Neural progenitor cell (in vitro differentiated cells): ENCODE measurements at regions not wholly inside any gene's neighbourhood (a gene's known extent, or its start where the extent isn't known, plus 50 kb on each side); places are given as distances from the start of the nearest gene placed in this dataset.

ENCODE experiments used
- DNase-seq: peaks from one replicate; pipeline ENCODE4 v3.0.0-alpha.2; 2016; ENCODE audit warnings: low spot score
- H2AFZ ChIP-seq: fragments of 200-600 bp; sonication (generic); replicated peaks from 2 replicates; pipeline ENCODE4 v1.6.1; 2016; ENCODE audit warnings: antibody characterized with exemption
- H3F3A ChIP-seq: fragments of 200-600 bp; sonication (generic); 2 replicates; pipeline ENCODE4 v1.6.1; 2016; ENCODE audit warnings: antibody characterized with exemption, low read depth
- H3K27ac ChIP-seq: fragments of 200-600 bp; sonication (generic); 2 replicates; pipeline ENCODE4 v1.5.1; 2016; ENCODE audit warnings: mild to moderate bottlenecking
- H3K27me3 ChIP-seq: fragments of 200-600 bp; sonication (generic); 2 replicates; pipeline ENCODE4 v1.6.1; 2016; ENCODE audit warnings: mild to moderate bottlenecking, moderate library complexity
- H3K36me3 ChIP-seq: fragments of 200-600 bp; sonication (generic); 2 replicates; pipeline ENCODE4 v1.5.1; 2016
- H3K4me1 ChIP-seq: fragments of 200-600 bp; sonication (generic); 2 replicates; pipeline ENCODE4 v1.6.1; 2016; ENCODE audit warnings: mixed run types
- H3K4me2 ChIP-seq: fragments of 200-600 bp; sonication (generic); 2 replicates; pipeline ENCODE4 v1.6.1; 2016
- H3K4me3 ChIP-seq: fragments of 200-600 bp; sonication (generic); 2 replicates; pipeline ENCODE4 v1.5.1; 2016
- H3K79me2 ChIP-seq: fragments of 200-600 bp; sonication (generic); 2 replicates; pipeline ENCODE4 v1.6.1; 2016; ENCODE audit warnings: low read depth
- H3K9ac ChIP-seq: fragments of 200-600 bp; sonication (generic); 2 replicates; pipeline ENCODE4 v1.6.1; 2016
- H3K9me3 ChIP-seq: fragments of 200-600 bp; sonication (generic); 2 replicates; pipeline ENCODE4 v1.5.1; 2016; ENCODE audit warnings: low read depth
- H4K20me1 ChIP-seq: fragments of 200-600 bp; sonication (generic); 2 replicates; pipeline ENCODE4 v1.6.1; 2016; ENCODE audit warnings: low read depth
- H3K27ac Mint-ChIP-seq: 3 replicates; pipeline ENCODE4 v1.8.0; 2021; ENCODE audit warnings: mixed read lengths
- H3K27me3 Mint-ChIP-seq: 2 replicates; pipeline ENCODE4 v1.8.0; 2022; ENCODE audit warnings: low read depth, mild to moderate bottlenecking, inconsistent platforms, moderate library complexity, mixed read lengths; ENCODE audit not compliant: insufficient read depth
- H3K36me3 Mint-ChIP-seq: 3 replicates; pipeline ENCODE4 v1.8.0; 2021; ENCODE audit warnings: mixed read lengths
- H3K4me1 Mint-ChIP-seq: 3 replicates; pipeline ENCODE4 v1.8.0; 2021; ENCODE audit warnings: mixed read lengths
- H3K4me3 Mint-ChIP-seq: 3 replicates; pipeline ENCODE4 v1.8.0; 2021; ENCODE audit warnings: mild to moderate bottlenecking, moderate library complexity, mixed read lengths
- H3K9me3 Mint-ChIP-seq: 3 replicates; pipeline ENCODE4 v1.8.0; 2020; ENCODE audit warnings: mixed read lengths
- EZH2 ChIP-seq: fragments of 200-600 bp; sonication (generic); IDR thresholded peaks from 2 replicates; pipeline ENCODE4 v1.6.1; 2017; ENCODE audit warnings: antibody characterized with exemption, mild to moderate bottlenecking, moderate library complexity
- EZH2phosphoT487 ChIP-seq: fragments of 200-600 bp; sonication (generic); IDR thresholded peaks from 2 replicates; pipeline ENCODE4 v1.6.1; 2017; ENCODE audit warnings: antibody characterized with exemption
- TF ChIP-seq, protein P1 (sequence below): fragments of 200-600 bp; sonication (generic); IDR thresholded peaks from 2 replicates; pipeline ENCODE4 v1.5.1; 2017; ENCODE audit warnings: antibody characterized with exemption, mild to moderate bottlenecking

DNA sequence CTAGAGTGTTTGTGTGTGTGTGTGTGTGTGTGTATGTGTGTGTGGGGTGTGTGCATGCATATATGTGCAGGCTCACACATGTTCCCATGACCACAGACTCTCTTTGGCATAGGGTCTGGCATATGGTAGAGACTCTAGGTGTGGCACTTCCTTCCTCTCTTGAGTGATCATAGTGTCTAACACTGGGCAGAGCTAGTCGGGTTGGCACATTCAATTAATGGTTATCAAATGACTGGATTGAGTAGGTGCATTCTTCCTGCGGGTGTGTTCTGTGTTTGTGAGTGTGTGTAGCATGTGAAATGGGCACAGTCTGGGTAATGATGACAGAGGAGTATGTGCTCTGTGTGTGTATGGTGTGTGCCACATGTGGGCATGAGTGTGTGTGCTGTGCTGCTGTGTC, 106.5 kb downstream of the EFNB1 start:
- Mint-ChIP-seq H3K9me3 (no peaks in the 10 kb centered on the region), H3K4me1 (peaks cover 31% of the 10 kb centered on the region), H3K4me3 (no peak overlapping the region), H3K27me3 (no peaks in the 10 kb centered on the region), H3K36me3 (no peaks in the 10 kb centered on the region), H3K27ac (no peak overlapping the region)
- no peak overlapping the region for H3K9ac ChIP-seq
- DNase-seq = no peak
- no peaks in the 10 kb centered on the region for H3K4me1 ChIP-seq
- no peaks in the 10 kb centered on the region for H4K20me1 ChIP-seq
- TF ChIP-seq EZH2 (no peak), EZH2phosphoT487 (no peak)
- TF ChIP-seq, protein P1, sequence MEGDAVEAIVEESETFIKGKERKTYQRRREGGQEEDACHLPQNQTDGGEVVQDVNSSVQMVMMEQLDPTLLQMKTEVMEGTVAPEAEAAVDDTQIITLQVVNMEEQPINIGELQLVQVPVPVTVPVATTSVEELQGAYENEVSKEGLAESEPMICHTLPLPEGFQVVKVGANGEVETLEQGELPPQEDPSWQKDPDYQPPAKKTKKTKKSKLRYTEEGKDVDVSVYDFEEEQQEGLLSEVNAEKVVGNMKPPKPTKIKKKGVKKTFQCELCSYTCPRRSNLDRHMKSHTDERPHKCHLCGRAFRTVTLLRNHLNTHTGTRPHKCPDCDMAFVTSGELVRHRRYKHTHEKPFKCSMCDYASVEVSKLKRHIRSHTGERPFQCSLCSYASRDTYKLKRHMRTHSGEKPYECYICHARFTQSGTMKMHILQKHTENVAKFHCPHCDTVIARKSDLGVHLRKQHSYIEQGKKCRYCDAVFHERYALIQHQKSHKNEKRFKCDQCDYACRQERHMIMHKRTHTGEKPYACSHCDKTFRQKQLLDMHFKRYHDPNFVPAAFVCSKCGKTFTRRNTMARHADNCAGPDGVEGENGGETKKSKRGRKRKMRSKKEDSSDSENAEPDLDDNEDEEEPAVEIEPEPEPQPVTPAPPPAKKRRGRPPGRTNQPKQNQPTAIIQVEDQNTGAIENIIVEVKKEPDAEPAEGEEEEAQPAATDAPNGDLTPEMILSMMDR = no peak
- no peaks in the 10 kb centered on the region for H3K27me3 ChIP-seq
- H2AFZ ChIP-seq = no peak overlapping the region
- H3K36me3 ChIP-seq = no peaks in the 10 kb centered on the region
- no peaks in the 10 kb centered on the region for H3F3A ChIP-seq
- no peaks in the 10 kb centered on the region for H3K9me3 ChIP-seq
- no peak overlapping the region for H3K27ac ChIP-seq
- no peak overlapping the region for H3K4me2 ChIP-seq
- H3K79me2 ChIP-seq = no peaks in the 10 kb centered on the region
- H3K4me3 ChIP-seq = no peak overlapping the region

DNA sequence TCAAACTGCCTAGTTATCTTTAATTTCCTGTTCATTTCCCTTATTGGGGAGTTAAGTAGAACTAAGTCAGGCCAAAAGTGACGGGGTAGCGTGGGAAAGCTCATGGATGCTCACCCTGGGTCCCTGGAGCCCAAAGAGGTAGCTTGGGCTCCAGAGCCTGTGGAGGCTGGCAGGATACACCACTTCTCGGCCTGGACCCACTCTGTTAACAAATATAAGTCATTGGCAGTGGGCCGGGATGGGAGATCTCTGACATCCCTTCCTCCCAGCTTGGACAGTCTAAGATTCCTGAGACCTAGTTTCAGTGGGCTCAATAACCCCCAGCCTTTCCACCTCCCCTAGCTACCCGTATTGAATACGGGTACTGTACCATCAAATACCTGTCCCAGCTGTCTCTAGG, 106.1 kb downstream of the EFNB1 start:
- no peak overlapping the region for H3K4me2 ChIP-seq
- H3K9ac ChIP-seq = no peak overlapping the region
- no peaks in the 10 kb centered on the region for H3F3A ChIP-seq
- Mint-ChIP-seq H3K4me3 (no peak overlapping the region), H3K4me1 (peaks cover 36% of the 10 kb centered on the region), H3K27me3 (no peaks in the 10 kb centered on the region), H3K9me3 (no peaks in the 10 kb centered on the region), H3K36me3 (no peaks in the 10 kb centered on the region), H3K27ac (no peak overlapping the region)
- no peaks in the 10 kb centered on the region for H3K27me3 ChIP-seq
- DNase-seq = no peak
- TF ChIP-seq EZH2 (no peak), EZH2phosphoT487 (no peak)
- TF ChIP-seq, protein P1 = no peak
- no peaks in the 10 kb centered on the region for H3K4me1 ChIP-seq
- H4K20me1 ChIP-seq = no peaks in the 10 kb centered on the region
- no peaks in the 10 kb centered on the region for H3K9me3 ChIP-seq
- H3K4me3 ChIP-seq = no peak overlapping the region
- H3K36me3 ChIP-seq = no peaks in the 10 kb centered on the region
- no peaks in the 10 kb centered on the region for H3K79me2 ChIP-seq
- H2AFZ ChIP-seq = no peak overlapping the region
- H3K27ac ChIP-seq = no peak overlapping the region

DNA sequence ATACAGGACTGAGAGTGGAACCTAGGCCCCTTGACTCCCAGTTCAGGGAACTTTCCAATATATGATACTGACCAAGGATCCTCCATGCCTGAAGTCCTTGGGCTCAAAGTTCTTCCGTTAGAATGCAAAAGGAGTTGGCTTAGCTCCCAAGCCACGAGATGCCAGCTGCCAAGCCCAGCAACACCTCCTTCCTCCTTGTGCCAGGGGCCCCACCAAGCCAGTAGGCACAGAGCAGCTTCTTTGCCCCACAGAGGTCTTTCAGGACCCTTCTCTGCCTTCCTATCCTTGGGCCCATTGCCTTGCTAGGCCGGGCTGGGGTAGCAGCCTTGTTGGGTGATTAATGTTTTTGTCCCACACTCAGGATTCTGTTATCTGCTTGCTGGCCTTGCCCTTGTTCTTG, 105.6 kb downstream of the EFNB1 start:
- Mint-ChIP-seq H3K4me1 (peaks cover 39% of the 10 kb centered on the region), H3K9me3 (no peaks in the 10 kb centered on the region), H3K27me3 (no peaks in the 10 kb centered on the region), H3K4me3 (no peak overlapping the region), H3K36me3 (no peaks in the 10 kb centered on the region), H3K27ac (no peak overlapping the region)
- H3F3A ChIP-seq = no peaks in the 10 kb centered on the region
- no peaks in the 10 kb centered on the region for H3K27me3 ChIP-seq
- no peaks in the 10 kb centered on the region for H3K4me1 ChIP-seq
- DNase-seq = no peak
- H3K9ac ChIP-seq = no peak overlapping the region
- no peaks in the 10 kb centered on the region for H4K20me1 ChIP-seq
- H3K4me3 ChIP-seq = no peak overlapping the region
- H3K27ac ChIP-seq = no peak overlapping the region
- no peak overlapping the region for H2AFZ ChIP-seq
- H3K9me3 ChIP-seq = no peaks in the 10 kb centered on the region
- no peaks in the 10 kb centered on the region for H3K36me3 ChIP-seq
- H3K79me2 ChIP-seq = no peaks in the 10 kb centered on the region
- TF ChIP-seq EZH2phosphoT487 (no peak), EZH2 (no peak)
- TF ChIP-seq, protein P1 = no peak
- no peak overlapping the region for H3K4me2 ChIP-seq
